ENCODE measurements at regions not wholly inside any gene's neighbourhood (a gene's known extent, or its start where the extent isn't known, plus 50 kb on each side); places are given as distances from the start of the nearest gene placed in this dataset.

DNA sequence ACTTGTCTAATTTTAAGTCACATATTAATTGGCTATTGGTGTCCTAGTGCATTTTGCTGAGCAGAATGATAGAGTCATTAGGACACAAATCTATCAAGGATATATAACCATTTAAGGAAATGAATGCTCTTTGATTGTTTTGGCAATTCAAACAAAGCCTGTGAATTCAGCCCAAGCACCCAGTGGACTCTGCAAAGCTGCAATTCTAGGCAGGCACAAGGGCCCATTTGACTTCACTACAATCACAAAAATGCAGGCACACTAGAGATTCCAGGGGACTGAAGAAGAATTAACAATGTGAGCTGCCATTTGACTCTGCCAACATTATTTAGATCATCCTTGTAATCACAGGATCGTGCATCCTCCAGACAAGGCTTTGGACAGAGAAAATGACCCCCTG, 544.2 kb upstream of the PHF14 start:
- H3K4me1 ChIP-seq (ENCODE audit: insufficient read depth) = no peaks in the 10 kb centered on the region

DNA sequence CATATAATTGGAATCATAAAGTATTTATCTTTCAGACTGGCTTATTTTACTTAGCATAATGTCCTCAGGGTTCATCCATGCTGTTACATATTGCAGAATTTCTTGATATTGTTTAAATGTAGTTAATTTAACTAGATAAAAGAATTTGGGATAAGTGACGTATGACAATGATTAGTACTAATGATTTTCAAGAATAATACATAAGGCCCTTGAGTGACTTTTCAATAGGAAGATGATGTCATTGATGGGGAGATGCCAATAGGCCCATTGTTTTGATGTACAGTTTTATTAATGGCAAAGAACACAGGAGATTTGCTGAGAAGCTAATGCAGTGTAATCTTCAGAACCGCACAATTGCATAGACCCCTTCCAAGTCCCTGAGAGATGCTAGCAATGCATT, 537.4 kb upstream of the PHF14 start:
- H3K4me2 ChIP-seq = no peak overlapping the region
- no peaks in the 10 kb centered on the region for H4K20me1 ChIP-seq (ENCODE audit: insufficient read depth, poor library complexity, severe bottlenecking)
- no peaks in the 10 kb centered on the region for H3K9me3 ChIP-seq (ENCODE audit: low read depth)
- H3K4me1 ChIP-seq (ENCODE audit: insufficient read depth) = no peaks in the 10 kb centered on the region
- H3K27ac ChIP-seq = no peak overlapping the region
- H3K27me3 ChIP-seq = no peaks in the 10 kb centered on the region
- no peak for DNase-seq (ENCODE audit: low spot score)
- TF ChIP-seq EZH2 (IDR thresholded peaks at IDR 0.05; ENCODE audit: borderline replicate concordance) (no peak), EZH2phosphoT487 (IDR thresholded peaks at IDR 0.05; ENCODE audit: low read depth, severe bottlenecking, unreplicated experiment) (no peak)
- TF ChIP-seq, protein P1, sequence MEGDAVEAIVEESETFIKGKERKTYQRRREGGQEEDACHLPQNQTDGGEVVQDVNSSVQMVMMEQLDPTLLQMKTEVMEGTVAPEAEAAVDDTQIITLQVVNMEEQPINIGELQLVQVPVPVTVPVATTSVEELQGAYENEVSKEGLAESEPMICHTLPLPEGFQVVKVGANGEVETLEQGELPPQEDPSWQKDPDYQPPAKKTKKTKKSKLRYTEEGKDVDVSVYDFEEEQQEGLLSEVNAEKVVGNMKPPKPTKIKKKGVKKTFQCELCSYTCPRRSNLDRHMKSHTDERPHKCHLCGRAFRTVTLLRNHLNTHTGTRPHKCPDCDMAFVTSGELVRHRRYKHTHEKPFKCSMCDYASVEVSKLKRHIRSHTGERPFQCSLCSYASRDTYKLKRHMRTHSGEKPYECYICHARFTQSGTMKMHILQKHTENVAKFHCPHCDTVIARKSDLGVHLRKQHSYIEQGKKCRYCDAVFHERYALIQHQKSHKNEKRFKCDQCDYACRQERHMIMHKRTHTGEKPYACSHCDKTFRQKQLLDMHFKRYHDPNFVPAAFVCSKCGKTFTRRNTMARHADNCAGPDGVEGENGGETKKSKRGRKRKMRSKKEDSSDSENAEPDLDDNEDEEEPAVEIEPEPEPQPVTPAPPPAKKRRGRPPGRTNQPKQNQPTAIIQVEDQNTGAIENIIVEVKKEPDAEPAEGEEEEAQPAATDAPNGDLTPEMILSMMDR (IDR thresholded peaks at IDR 0.05; ENCODE audit: poor library complexity) = no peak
- no peak overlapping the region for H2AFZ ChIP-seq
- H3K36me3 ChIP-seq (replicated peaks; ENCODE audit: insufficient read depth, low read depth) = no peaks in the 10 kb centered on the region
- H3K79me2 ChIP-seq = no peaks in the 10 kb centered on the region
- 87% methylated on average over 2 of the region's 2 CpGs for WGBS (ENCODE audit: low lambda C conversion rate, missing lambda C conversion rate)
- H3K4me3 ChIP-seq = no peak overlapping the region
- no peaks in the 10 kb centered on the region for H3K9me2 ChIP-seq (replicated peaks; ENCODE audit: insufficient read depth)

More for the DNA sequence above, 544.2 kb upstream of the PHF14 start:
- Histone ChIP-seq H3K36me3 (replicated peaks; ENCODE audit: insufficient read depth, low read depth) (no peaks in the 10 kb centered on the region), H3K79me2 (no peaks in the 10 kb centered on the region), H2AFZ (no peak overlapping the region), H3K4me3 (no peak overlapping the region), H3K27me3 (no peaks in the 10 kb centered on the region), H3K4me2 (no peak overlapping the region), H3K9me2 (replicated peaks; ENCODE audit: insufficient read depth) (no peaks in the 10 kb centered on the region), H3K9me3 (ENCODE audit: low read depth) (no peaks in the 10 kb centered on the region), H3K27ac (no peak overlapping the region), H4K20me1 (ENCODE audit: insufficient read depth, poor library complexity, severe bottlenecking) (no peaks in the 10 kb centered on the region)
- DNase-seq (ENCODE audit: low spot score) = no peak
- no peak for TF ChIP-seq EZH2phosphoT487 (IDR thresholded peaks at IDR 0.05; ENCODE audit: low read depth, severe bottlenecking, unreplicated experiment)
- TF ChIP-seq EZH2 (IDR thresholded peaks at IDR 0.05; ENCODE audit: borderline replicate concordance) = no peak
- TF ChIP-seq, protein P1 (IDR thresholded peaks at IDR 0.05; ENCODE audit: poor library complexity) = no peak
- 60% methylated on average over 1 of the region's 1 CpG for WGBS (ENCODE audit: low lambda C conversion rate, missing lambda C conversion rate)

DNA sequence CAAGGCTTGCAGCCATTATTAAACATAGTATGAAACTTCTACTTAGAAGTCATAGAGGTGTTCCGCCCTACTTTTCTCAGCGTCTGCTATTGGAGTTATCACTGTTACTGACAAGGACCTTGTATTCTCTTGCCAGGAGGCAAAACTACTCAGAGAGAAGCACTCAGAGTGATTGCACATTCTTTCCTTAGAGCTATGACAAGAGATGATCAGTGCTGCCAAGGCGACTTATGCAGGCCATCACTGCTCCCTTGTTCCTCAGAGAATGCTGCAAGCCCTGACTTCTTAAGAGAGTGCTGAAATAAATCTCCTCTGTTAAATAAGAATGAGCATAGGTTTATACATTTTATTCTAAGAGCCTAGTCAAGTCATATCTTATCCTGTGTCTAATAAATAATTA, 534.6 kb upstream of the PHF14 start:
- H3K79me2 ChIP-seq = no peaks in the 10 kb centered on the region
- no peaks in the 10 kb centered on the region for H3K9me2 ChIP-seq (replicated peaks; ENCODE audit: insufficient read depth)
- H3K27me3 ChIP-seq = no peaks in the 10 kb centered on the region
- 79% methylated on average over 3 of the region's 3 CpGs for WGBS (ENCODE audit: low lambda C conversion rate, missing lambda C conversion rate)
- H3K27ac ChIP-seq = no peak overlapping the region
- no peak for DNase-seq (ENCODE audit: low spot score)
- no peak overlapping the region for H2AFZ ChIP-seq
- H3K4me3 ChIP-seq = no peak overlapping the region
- H3K4me1 ChIP-seq (ENCODE audit: insufficient read depth) = no peaks in the 10 kb centered on the region
- no peaks in the 10 kb centered on the region for H3K9me3 ChIP-seq (ENCODE audit: low read depth)
- TF ChIP-seq, protein P1 (IDR thresholded peaks at IDR 0.05; ENCODE audit: poor library complexity) = no peak
- TF ChIP-seq EZH2 (IDR thresholded peaks at IDR 0.05; ENCODE audit: borderline replicate concordance) (no peak), EZH2phosphoT487 (IDR thresholded peaks at IDR 0.05; ENCODE audit: low read depth, severe bottlenecking, unreplicated experiment) (no peak)
- H3K4me2 ChIP-seq = no peak overlapping the region
- H4K20me1 ChIP-seq (ENCODE audit: insufficient read depth, poor library complexity, severe bottlenecking) = no peaks in the 10 kb centered on the region
- no peaks in the 10 kb centered on the region for H3K36me3 ChIP-seq (replicated peaks; ENCODE audit: insufficient read depth, low read depth)

DNA sequence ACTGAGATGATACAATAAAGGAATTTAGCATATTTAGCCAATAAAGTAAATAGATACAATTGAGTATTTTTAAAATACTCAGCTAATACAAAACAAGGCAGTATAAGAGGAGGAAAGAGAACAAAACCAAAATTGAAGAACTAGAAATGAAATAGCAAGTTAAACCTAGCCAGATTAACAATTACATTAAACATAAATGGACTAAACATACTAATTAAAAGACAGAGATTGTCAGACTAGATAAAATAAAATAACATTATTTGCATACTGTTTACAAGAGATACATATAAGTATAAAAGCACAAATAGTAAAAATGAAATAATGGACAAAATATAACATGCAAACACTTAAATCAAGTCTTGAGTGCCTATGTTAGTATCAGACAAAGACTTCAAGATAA, 517.7 kb upstream of the PHF14 start:
- Histone ChIP-seq H3K4me2 (no peak overlapping the region), H3K79me2 (no peaks in the 10 kb centered on the region), H3K27ac (no peak overlapping the region), H3K36me3 (replicated peaks; ENCODE audit: insufficient read depth, low read depth) (no peaks in the 10 kb centered on the region), H3K9me3 (ENCODE audit: low read depth) (peaks cover 7% of the 10 kb centered on the region), H3K9me2 (replicated peaks; ENCODE audit: insufficient read depth) (no peaks in the 10 kb centered on the region), H3K27me3 (no peaks in the 10 kb centered on the region), H4K20me1 (ENCODE audit: insufficient read depth, poor library complexity, severe bottlenecking) (no peaks in the 10 kb centered on the region), H3K4me1 (ENCODE audit: insufficient read depth) (no peaks in the 10 kb centered on the region), H3K4me3 (no peak overlapping the region), H2AFZ (no peak overlapping the region)
- no peak for DNase-seq (ENCODE audit: low spot score)
- TF ChIP-seq EZH2phosphoT487 (IDR thresholded peaks at IDR 0.05; ENCODE audit: low read depth, severe bottlenecking, unreplicated experiment) (no peak), EZH2 (IDR thresholded peaks at IDR 0.05; ENCODE audit: borderline replicate concordance) (no peak)
- TF ChIP-seq, protein P1 (IDR thresholded peaks at IDR 0.05; ENCODE audit: poor library complexity) = no peak

Measured in hepatocyte (in vitro differentiated cells).